Activated naive CD4-positive, alpha-beta T cell treated with anti-CD3 and anti-CD28 coated beads, Interleukin-2, amount 50 U/mL, for 72 hours (primary cell): ENCODE measurements at regions not wholly inside any gene's neighbourhood (a gene's known extent, or its start where the extent isn't known, plus 50 kb on each side); places are given as distances from the start of the nearest gene placed in this dataset.

Experiments
- ATAC-seq, 2 donors: fragments of 150-1000 bp; cut with Tn5 transposase; 2 replicates each; pipeline ENCODE4 v1.10.0; 2021; ENCODE audit warnings: mild to moderate bottlenecking in 2 of 2, moderate library complexity in 2 of 2
- DNase-seq, 2 donors: peaks; one replicate each; pipeline ENCODE4 v3.0.0; 2021 to 2022; ENCODE audit warnings: low spot score in 2 of 2
- H3K27ac Mint-ChIP-seq, 2 donors: one replicate each; pipeline ENCODE4 v1.8.0; 2022; ENCODE audit warnings: mild to moderate bottlenecking in 2 of 2, mixed read lengths in 2 of 2
- H3K36me3 Mint-ChIP-seq, 2 donors: one replicate each; pipeline ENCODE4 v1.8.0; 2022; ENCODE audit warnings: mixed read lengths in 2 of 2
- H3K9me3 Mint-ChIP-seq, 2 donors: one replicate each; pipeline ENCODE4 v1.8.0; 2022; ENCODE audit warnings: mixed read lengths in 2 of 2

DNA sequence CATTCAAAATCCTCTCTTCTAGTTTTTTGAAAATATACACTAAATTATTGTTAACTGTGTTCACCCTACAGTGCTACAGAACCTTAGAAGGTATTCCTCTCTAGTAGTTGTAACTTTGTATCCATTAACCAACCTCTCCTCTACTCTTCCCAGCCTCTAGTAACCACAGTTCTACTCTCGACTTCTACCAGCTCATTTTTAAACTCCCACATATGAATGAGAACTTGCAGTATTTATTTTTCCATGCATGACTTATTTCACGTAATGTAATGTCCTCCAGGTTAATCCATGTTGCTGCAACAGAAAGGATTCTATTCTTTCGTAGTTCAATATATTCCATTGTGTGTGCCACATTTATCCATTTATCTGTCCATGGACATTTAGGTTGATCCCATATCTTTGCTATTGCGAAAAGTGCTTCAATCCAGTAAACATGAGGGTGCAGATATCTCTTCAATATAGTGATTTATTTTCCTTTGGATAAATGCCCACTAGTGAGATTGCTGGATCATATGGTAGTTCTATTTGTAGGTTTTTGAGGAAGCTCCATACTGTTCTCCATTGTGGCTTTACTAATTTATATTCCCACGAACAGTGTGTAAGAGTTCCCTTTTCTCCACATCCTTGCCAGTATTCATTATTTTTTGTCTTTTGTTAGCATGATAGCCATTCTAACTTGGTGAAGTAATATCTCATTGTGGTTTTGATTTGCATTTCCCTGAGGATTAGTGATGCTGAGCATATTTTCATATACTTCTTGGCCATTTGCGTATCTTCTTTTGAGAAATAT lies 113.7 kb upstream of the SMAD3 start:
- no peak for DNase-seq
- ATAC-seq = no peak
- no peaks in the 10 kb centered on the region for H3K36me3 Mint-ChIP-seq
- H3K27ac Mint-ChIP-seq = no peak overlapping the region
- no peaks in the 10 kb centered on the region for H3K9me3 Mint-ChIP-seq

DNA sequence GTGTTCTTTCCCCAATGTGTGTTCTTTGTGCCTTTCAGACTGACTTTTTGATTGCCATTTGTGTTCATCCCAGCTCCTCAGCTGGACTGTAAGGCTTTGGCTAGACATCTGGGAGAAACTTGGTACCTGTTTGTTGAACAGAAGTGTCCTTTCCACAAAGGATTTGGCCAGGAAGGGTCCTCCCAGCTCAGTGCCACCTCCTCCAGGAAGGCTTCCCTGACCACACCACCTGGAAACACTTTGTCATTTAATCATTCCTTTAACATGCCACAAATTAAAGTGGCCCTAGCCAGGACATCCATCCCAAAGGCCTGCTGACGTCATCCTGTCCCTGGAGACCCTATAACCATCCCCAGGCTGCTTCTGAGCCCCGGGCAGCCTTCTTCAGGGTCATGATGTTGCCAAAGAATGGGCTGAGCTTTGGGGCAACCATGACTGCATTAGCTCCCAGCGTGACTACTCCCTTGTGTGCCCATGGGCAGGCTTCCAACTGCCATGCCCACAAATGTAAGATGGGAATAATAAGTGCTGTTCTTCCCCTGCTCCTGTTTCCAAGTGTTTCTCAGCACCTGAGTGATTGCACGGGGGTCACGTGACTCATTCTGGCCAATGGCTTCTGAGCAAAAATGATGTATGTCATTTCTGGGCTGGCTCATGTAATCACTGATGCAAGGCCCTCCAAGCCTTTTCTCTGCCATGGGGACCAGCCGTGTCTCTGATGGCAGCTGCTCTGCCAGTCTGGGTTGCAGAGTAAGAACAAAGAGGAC lies 112.5 kb upstream of the SMAD3 start:
- no peak for DNase-seq
- Mint-ChIP-seq H3K27ac (no peak overlapping the region), H3K36me3 (no peaks in the 10 kb centered on the region), H3K9me3 (no peaks in the 10 kb centered on the region)
- no peak for ATAC-seq

DNA sequence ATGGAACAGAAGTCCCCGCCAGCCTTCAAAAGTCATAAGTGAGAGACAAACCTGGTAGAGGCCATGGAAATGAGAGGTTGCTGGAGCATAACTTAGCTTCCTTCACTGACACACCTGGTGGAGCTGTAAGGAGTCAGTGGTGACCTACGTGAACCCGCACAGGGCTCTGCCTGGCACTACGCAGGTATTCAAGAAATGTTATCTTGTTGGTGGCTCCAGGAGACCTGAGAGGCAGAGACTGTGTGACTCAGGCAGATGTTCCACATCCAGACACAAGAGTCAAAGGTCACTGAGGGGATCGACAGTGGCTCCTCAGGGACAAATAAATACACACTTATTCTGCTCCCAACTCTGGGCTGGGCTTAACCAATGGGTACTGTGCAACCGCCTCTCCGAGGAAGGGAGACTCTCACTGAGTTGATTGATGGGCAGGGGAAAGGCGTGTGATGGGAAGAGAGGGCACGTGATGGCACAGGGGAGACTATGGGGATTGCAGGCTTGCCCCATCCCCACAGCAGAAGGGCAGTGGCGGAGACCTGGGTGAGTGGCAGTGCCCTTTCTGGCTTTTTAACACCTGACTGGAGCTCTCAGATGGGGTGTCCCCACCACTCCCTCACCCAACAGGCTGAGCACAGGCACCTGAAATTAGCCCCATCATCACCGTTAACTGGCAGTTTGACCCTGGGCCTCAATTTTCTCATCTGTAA lies 111.7 kb upstream of the SMAD3 start:
- Mint-ChIP-seq H3K27ac (peak overlapping the region in 1 of 2 donors; percentile 44), H3K36me3 (no peaks in the 10 kb centered on the region), H3K9me3 (no peaks in the 10 kb centered on the region)
- ATAC-seq (no peak), DNase-seq (no peak)

DNA sequence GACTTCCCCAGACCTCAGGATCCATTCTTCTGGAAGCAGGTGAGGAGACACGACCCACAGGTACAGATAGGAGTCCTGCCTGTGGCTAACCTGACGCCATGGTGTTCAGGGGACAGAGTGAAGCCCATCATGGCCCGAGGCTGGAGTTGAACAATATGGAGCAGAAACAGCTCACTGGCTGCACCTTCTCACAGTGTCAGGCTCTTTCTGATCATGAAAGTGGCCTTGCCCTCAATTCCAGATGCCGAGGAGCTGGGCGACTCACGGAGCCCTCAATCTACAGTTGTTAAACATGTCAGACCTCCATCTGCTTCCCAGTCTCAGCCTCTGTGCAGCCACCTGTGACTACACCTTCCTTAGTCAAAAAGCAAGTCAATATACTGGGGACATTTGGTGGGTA lies 110.8 kb upstream of the SMAD3 start:
- H3K27ac Mint-ChIP-seq = no peak overlapping the region

GRCh38 chr15:66955001-66955516 lies 110.3 kb upstream of the SMAD3 start:
- no peak overlapping the region for H3K27ac Mint-ChIP-seq

More for the DNA sequence above, 110.8 kb upstream of the SMAD3 start:
- Mint-ChIP-seq H3K9me3 (no peaks in the 10 kb centered on the region), H3K36me3 (no peaks in the 10 kb centered on the region)
- ATAC-seq (no peak), DNase-seq (no peak)

GRCh38 chr15:66955871-66956585 lies 109.4 kb upstream of the SMAD3 start:
- ATAC-seq = no peak
- peak overlapping the region in 1 of 2 donors; percentile 2 for H3K27ac Mint-ChIP-seq
- H3K9me3 Mint-ChIP-seq = no peaks in the 10 kb centered on the region
- H3K36me3 Mint-ChIP-seq = no peaks in the 10 kb centered on the region
- DNase-seq = no peak

More at GRCh38 chr15:66955001-66955516, 110.3 kb upstream of the SMAD3 start:
- ATAC-seq (no peak), DNase-seq (no peak)
- no peaks in the 10 kb centered on the region for H3K9me3 Mint-ChIP-seq
- H3K36me3 Mint-ChIP-seq = no peaks in the 10 kb centered on the region

DNA sequence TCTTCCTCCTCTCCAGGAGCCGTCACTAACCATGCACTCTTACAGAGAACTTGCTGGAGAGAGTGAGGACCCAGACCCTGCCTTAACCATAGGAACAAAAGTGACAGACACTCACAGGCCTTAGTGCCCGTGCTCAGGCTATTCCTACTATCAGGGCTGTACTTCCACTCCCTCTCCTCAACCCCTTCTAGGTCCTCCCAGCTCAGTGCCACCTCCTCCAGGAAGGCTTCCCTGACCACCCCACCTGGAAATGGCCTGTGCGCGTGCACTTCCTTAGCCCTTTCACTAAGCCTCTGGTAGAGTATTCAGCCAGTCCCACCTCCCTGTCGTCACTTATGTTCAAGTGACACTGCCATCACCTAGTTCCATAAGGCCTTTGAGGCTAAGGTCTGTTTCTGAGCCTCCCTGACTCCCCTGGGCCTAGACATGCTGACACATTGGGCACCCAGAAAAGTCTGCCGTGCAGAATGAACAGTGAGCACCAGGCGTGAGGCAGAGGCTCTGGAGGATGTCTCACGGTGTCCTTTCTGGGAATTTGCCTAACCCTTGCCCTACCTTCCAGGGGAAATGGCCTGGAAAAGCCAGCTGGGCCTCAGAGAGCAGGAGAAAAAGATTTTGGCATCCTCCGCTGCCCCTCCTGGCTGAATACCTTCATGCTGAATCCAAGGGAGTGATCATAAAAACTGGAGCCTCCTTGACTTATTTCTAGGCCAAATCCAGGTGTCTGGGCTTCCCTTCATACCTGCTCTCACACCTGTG lies 108.6 kb upstream of the SMAD3 start:
- ATAC-seq (no peak), DNase-seq (no peak)
- Mint-ChIP-seq H3K9me3 (no peaks in the 10 kb centered on the region), H3K27ac (no peak overlapping the region), H3K36me3 (no peaks in the 10 kb centered on the region)

DNA sequence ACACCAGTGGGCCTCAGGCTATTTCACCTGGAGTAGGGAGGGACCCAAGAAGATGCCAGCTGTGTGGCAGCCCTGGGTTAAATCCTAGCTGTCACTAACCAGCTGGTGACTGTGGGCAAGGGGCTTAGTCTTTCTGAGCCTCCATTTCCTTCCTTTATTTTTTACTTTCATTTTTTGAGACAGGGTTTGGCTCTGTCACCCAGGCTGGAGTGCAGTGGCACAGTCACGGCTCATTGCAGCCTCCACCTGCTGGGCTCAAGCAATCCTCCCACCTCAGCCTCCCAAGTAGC lies 108.0 kb upstream of the SMAD3 start:
- ATAC-seq (no peak), DNase-seq (no peak)
- H3K36me3 Mint-ChIP-seq = no peaks in the 10 kb centered on the region
- no peak overlapping the region for H3K27ac Mint-ChIP-seq
- H3K9me3 Mint-ChIP-seq = no peaks in the 10 kb centered on the region

- no peak for ATAC-seq
- H3K27ac Mint-ChIP-seq = no peak overlapping the region
Observed at GRCh38 chr15:66959066-66959465, 106.3 kb upstream of the SMAD3 start.

GRCh38 chr15:66959875-66960274 lies 105.5 kb upstream of the SMAD3 start:
- ATAC-seq (no peak), DNase-seq (no peak)
- Mint-ChIP-seq H3K27ac (no peak overlapping the region), H3K9me3 (no peaks in the 10 kb centered on the region), H3K36me3 (no peaks in the 10 kb centered on the region)

More at GRCh38 chr15:66959066-66959465, 106.3 kb upstream of the SMAD3 start:
- Mint-ChIP-seq H3K9me3 (no peaks in the 10 kb centered on the region), H3K36me3 (no peaks in the 10 kb centered on the region)
- no peak for DNase-seq

GRCh38 chr15:66960519-66960918 lies 104.9 kb upstream of the SMAD3 start:
- Mint-ChIP-seq H3K36me3 (no peaks in the 10 kb centered on the region), H3K9me3 (no peaks in the 10 kb centered on the region), H3K27ac (no peak overlapping the region)
- no peak for DNase-seq
- no peak for ATAC-seq

GRCh38 chr15:66961407-66961884 lies 104.0 kb upstream of the SMAD3 start:
- Mint-ChIP-seq H3K36me3 (no peaks in the 10 kb centered on the region), H3K27ac (no peak overlapping the region), H3K9me3 (no peaks in the 10 kb centered on the region)
- ATAC-seq = no peak
- DNase-seq = no peak

DNA sequence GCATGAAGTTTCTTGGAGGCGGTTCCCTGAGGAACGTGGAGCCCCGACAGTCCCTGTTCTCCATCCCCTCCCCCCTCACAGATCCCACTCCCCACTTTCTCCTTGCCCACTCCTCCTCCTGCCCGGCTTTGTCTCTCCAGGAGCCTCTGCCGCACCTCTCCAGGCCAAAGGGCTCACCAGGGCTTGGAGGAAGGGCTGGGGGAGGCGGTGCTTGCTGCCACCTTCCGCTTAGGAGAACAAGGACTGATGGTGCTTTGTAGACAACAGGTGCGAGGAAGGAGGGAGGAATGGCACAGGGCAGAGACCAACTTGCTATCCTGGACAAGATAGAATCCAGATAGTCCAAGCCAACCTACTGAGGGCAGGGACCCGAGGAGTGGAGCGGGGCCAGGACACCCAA lies 103.5 kb upstream of the SMAD3 start:
- no peak for DNase-seq

GRCh38 chr15:66962522-66962921 lies 102.9 kb upstream of the SMAD3 start:
- no peak overlapping the region for H3K27ac Mint-ChIP-seq

More for the DNA sequence above, 103.5 kb upstream of the SMAD3 start:
- Mint-ChIP-seq H3K27ac (no peak overlapping the region), H3K9me3 (no peaks in the 10 kb centered on the region), H3K36me3 (no peaks in the 10 kb centered on the region)
- no peak for ATAC-seq

DNA sequence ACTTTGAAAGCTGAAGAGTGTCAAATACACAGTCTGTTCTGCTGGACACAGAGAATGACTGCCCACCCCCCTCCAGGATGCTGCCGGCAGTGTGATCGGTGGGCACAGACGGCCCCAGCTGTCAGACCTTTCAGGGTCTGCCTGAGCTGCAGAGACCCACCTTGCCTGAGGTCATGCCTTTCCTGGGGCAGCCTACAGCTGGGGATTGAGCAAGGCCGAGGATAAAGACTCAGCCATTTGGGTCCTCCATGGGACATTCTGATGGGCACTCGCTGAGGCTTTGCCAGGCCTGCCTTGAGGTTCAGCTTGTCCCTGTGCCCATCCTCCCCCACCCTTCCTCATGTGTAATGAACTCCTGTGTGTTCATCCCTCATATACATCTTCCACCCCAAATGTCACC lies 102.3 kb upstream of the SMAD3 start:
- Mint-ChIP-seq H3K36me3 (no peaks in the 10 kb centered on the region), H3K9me3 (no peaks in the 10 kb centered on the region), H3K27ac (no peak overlapping the region)
- no peak for ATAC-seq
- no peak for DNase-seq

More at GRCh38 chr15:66962522-66962921, 102.9 kb upstream of the SMAD3 start:
- DNase-seq (no peak), ATAC-seq (no peak)
- Mint-ChIP-seq H3K9me3 (no peaks in the 10 kb centered on the region), H3K36me3 (no peaks in the 10 kb centered on the region)

DNA sequence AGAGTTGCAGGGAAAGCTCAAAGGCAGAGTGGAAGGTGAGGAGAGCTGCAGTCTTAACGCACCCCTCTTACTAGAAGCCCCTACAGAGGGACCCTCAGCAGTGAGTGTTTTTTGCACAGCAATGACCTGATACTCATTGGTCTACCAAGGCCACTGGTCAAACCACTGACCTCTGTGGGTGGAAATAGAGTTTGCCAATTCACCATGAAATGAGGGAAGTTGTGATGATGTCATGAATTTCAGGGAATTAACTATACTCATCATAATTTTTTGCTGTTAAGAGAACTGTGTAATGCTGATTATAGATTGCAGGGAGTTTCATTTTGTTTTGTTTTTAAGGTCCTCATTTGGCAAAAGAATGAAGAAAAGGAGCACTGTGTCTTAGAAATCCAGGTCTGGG lies 101.7 kb upstream of the SMAD3 start:
- DNase-seq (no peak), ATAC-seq (no peak)
- H3K9me3 Mint-ChIP-seq = no peaks in the 10 kb centered on the region
- H3K36me3 Mint-ChIP-seq = no peaks in the 10 kb centered on the region
- no peak overlapping the region for H3K27ac Mint-ChIP-seq
